Cardiac septum (tissue), 1 donor: ENCODE measurements at regions not wholly inside any gene's neighbourhood (a gene's known extent, or its start where the extent isn't known, plus 50 kb on each side); places are given as distances from the start of the nearest gene placed in this dataset. TPM values are rescaled to one million over a fixed set of nuclear protein-coding genes. Genes with fewer than 3 reads are reported as not detected.

Experiments used
- DNase-seq: peaks from one replicate; pipeline ENCODE4 v3.0.0-alpha.2; 2020; ENCODE audit warnings: low spot score
- intact Hi-C: fragments of 100-400 bp; cut with DNase I; formaldehyde crosslinking; loops from one replicate; pipeline ENCODE4 v1.14.0; 2022
- microRNA-seq: library from miRNA; unstranded; fragments of <30 nt; microRNA quantifications from one replicate; pipeline ENCODE4 v1.2.0, GENCODE V29; 2020
- donor health status: DM: no; HTN: no; CAD: no.

- intact Hi-C loops, result loop anchor here (10.0 kb wide), 1 partner anchor 319 kb away; no protein-coding TSS in a partner anchor
Measured at GRCh38 chr7:7105800-7106582, 76.4 kb upstream of the C1GALT1 start.

GRCh38 chr7:7108931-7109330 is 73.4 kb upstream of the C1GALT1 start:
- intact Hi-C loops, result loop anchor here (10.0 kb wide), 1 partner anchor 316 kb away; no protein-coding TSS in a partner anchor

More at GRCh38 chr7:7105800-7106582, 76.4 kb upstream of the C1GALT1 start:
- DNase-seq, result no peak

GRCh38 chr7:7109934-7110333 is 72.4 kb upstream of the C1GALT1 start:
- no peak for DNase-seq
- intact Hi-C loops, result loop anchor here (10.0 kb wide), 1 partner anchor 315 kb away; no protein-coding TSS in a partner anchor

More at GRCh38 chr7:7108931-7109330, 73.4 kb upstream of the C1GALT1 start:
- DNase-seq, result no peak

GRCh38 chr7:7110706-7111105 is 71.6 kb upstream of the C1GALT1 start:
- intact Hi-C loops, result no loop called here
- DNase-seq, result no peak

- intact Hi-C loops, result no loop called here
- DNase-seq, result no peak
Measured at GRCh38 chr7:7112868-7113267, 69.5 kb upstream of the C1GALT1 start.

- DNase-seq, result no peak
- intact Hi-C loops, result no loop called here
Measured at GRCh38 chr7:7114575-7115291, 67.6 kb upstream of the C1GALT1 start.

- intact Hi-C loops, result no loop called here
- no peak for DNase-seq
Measured at GRCh38 chr7:7117935-7118586, 64.3 kb upstream of the C1GALT1 start.

- intact Hi-C loops, result no loop called here
- DNase-seq, result no peak
Measured at GRCh38 chr7:7118822-7119221, 63.5 kb upstream of the C1GALT1 start.

- DNase-seq, result no peak
- intact Hi-C loops, result no loop called here
Measured at GRCh38 chr7:7119729-7120128, 62.6 kb upstream of the C1GALT1 start.

GRCh38 chr7:7122033-7122478 is 60.3 kb upstream of the C1GALT1 start:
- DNase-seq, result no peak
- intact Hi-C loops, result no loop called here

GRCh38 chr7:7122701-7123281 is 59.6 kb upstream of the C1GALT1 start:
- intact Hi-C loops, result no loop called here
- no peak for DNase-seq

- no peak for DNase-seq
- intact Hi-C loops, result no loop called here
Measured at GRCh38 chr7:7125963-7126362, 56.4 kb upstream of the C1GALT1 start.

GRCh38 chr7:7127773-7128172 is 54.6 kb upstream of the C1GALT1 start:
- intact Hi-C loops, result no loop called here

GRCh38 chr7:7129381-7129780 is 53.0 kb upstream of the C1GALT1 start:
- intact Hi-C loops, result no loop called here
- DNase-seq, result no peak

More at GRCh38 chr7:7127773-7128172, 54.6 kb upstream of the C1GALT1 start:
- DNase-seq, result no peak

- no peak for DNase-seq
- intact Hi-C loops, result no loop called here
Measured at GRCh38 chr7:7131273-7131672, 51.1 kb upstream of the C1GALT1 start.

Small RNA genes in the stretch of these regions (microRNA-seq; reads per million reads assigned to microRNA genes)
- gene MIR3683, result not detected
